Gastrocnemius medialis (tissue), 4 donors: ENCODE measurements at regions not wholly inside any gene's neighbourhood (a gene's known extent, or its start where the extent isn't known, plus 50 kb on each side); places are given as distances from the start of the nearest gene placed in this dataset.

Experiments
- ATAC-seq, 2 donors: fragments of 150-250 bp; one replicate each; pipeline ENCODE4 v1.9.1; 2016
- DNase-seq, 2 donors: peaks; one replicate each; pipeline ENCODE4 v3.0.0-alpha.2; 2019
- H3K27ac ChIP-seq, 4 donors: fragments of 200-600 bp; sonication (generic); 1 replicate in 1 of 4; 2 replicates in 3 of 4; pipeline ENCODE4 v1.5.1; 2016 to 2018; ENCODE audit warnings: mild to moderate bottlenecking in 2 of 4, moderate library complexity in 1 of 4
- H3K27me3 ChIP-seq, 3 donors: fragments of 200-600 bp; sonication (generic) in 2 of 3; 1 replicate in 1 of 3; 2 replicates in 2 of 3; pipeline versions ENCODE4 v1.5.1 to v1.6.0; 2016 to 2019; ENCODE audit warnings: mild to moderate bottlenecking in 1 of 3, moderate library complexity in 1 of 3
- H3K36me3 ChIP-seq, 2 donors: fragments of 200-600 bp; sonication (generic) in 1 of 2; one replicate each; pipeline ENCODE4 v1.5.1; 2017 to 2018
- H3K4me1 ChIP-seq, 2 donors: fragments of 200-600 bp; sonication (generic) in 1 of 2; one replicate each; pipeline ENCODE4 v1.5.1; 2016 to 2017; ENCODE audit warnings: mild to moderate bottlenecking in 2 of 2
- H3K4me3 ChIP-seq, 4 donors: fragments of 200-600 bp; sonication (generic) in 3 of 4; 1 replicate in 1 of 4; 2 replicates in 3 of 4; pipeline ENCODE4 v1.5.1; 2016 to 2019; ENCODE audit warnings: mild to moderate bottlenecking in 2 of 4
- H3K9me3 ChIP-seq, 3 donors: fragments of 200-600 bp; sonication (generic) in 2 of 3; 1 replicate in 1 of 3; 2 replicates in 2 of 3; pipeline ENCODE4 v1.5.1; 2016 to 2019
- CTCF ChIP-seq, 5 experiments: fragments of 450-650 bp in 3 of 5; fragments of 200-600 bp in 2 of 5; sonication (generic) in 2 of 5; IDR thresholded peaks in 4 of 5; conservative IDR thresholded peaks in 1 of 5; 1 replicate in 4 of 5; 2 replicates in 1 of 5; pipeline ENCODE4 v1.5.1; 2016 to 2019; ENCODE audit warnings: antibody characterized with exemption in 5 of 5, mild to moderate bottlenecking in 3 of 5, moderate library complexity in 3 of 5
- POLR2A ChIP-seq, 2 donors: fragments of 450-650 bp; IDR thresholded peaks; one replicate each; pipeline ENCODE4 v1.6.1; 2017; ENCODE audit warnings: antibody characterized with exemption in 2 of 2, mild to moderate bottlenecking in 2 of 2, moderate library complexity in 2 of 2
- in situ Hi-C, 4 donors: fragments of 200-750 bp; cut with MboI; loops; one replicate each; pipeline versions ENCODE4 v1.15.0 to v1.8.0; 2017; ENCODE audit warnings: low sequenced_read_pairs in 4 of 4
- intact Hi-C: fragments of 100-400 bp; cut with DNase I; formaldehyde crosslinking; loops from one replicate; pipeline ENCODE4 v1.15.1; 2023; ENCODE audit warnings: low total_unique reads

GRCh38 chr12:58277231-58277630, 335.9 kb downstream of the ATP23 start:
- ATAC-seq (no peak), DNase-seq (no peak)
- H3K4me3 ChIP-seq: no peak overlapping the region
- intact Hi-C loops: no loop called here
- no peaks in the 10 kb centered on the region for H3K4me1 ChIP-seq
- H3K36me3 ChIP-seq: no peaks in the 10 kb centered on the region
- no peaks in the 10 kb centered on the region for H3K9me3 ChIP-seq
- no peaks in the 10 kb centered on the region for H3K27me3 ChIP-seq
- H3K27ac ChIP-seq: no peak overlapping the region
- TF ChIP-seq CTCF (IDR thresholded peaks at IDR 0.05 in 4 of 5, conservative IDR thresholded peaks at IDR 0.05 in 1 of 5) (no peak), POLR2A (IDR thresholded peaks at IDR 0.05) (no peak)
- in situ Hi-C loops: no loop called here

- no peaks in the 10 kb centered on the region for H3K4me1 ChIP-seq
- no peaks in the 10 kb centered on the region for H3K9me3 ChIP-seq
- TF ChIP-seq POLR2A (IDR thresholded peaks at IDR 0.05) (no peak), CTCF (IDR thresholded peaks at IDR 0.05 in 4 of 5, conservative IDR thresholded peaks at IDR 0.05 in 1 of 5) (no peak)
- no peaks in the 10 kb centered on the region for H3K36me3 ChIP-seq
- no peaks in the 10 kb centered on the region for H3K27me3 ChIP-seq
- ATAC-seq (no peak), DNase-seq (no peak)
- H3K27ac ChIP-seq: no peak overlapping the region
- H3K4me3 ChIP-seq: no peak overlapping the region
- intact Hi-C loops (no loop called here), in situ Hi-C loops (no loop called here)
Observed at GRCh38 chr12:58283553-58283952, 342.2 kb downstream of the ATP23 start.

GRCh38 chr12:58285551-58285950, 344.2 kb downstream of the ATP23 start:
- Histone ChIP-seq H3K9me3 (no peaks in the 10 kb centered on the region), H3K4me1 (no peaks in the 10 kb centered on the region), H3K4me3 (no peak overlapping the region), H3K36me3 (no peaks in the 10 kb centered on the region), H3K27ac (no peak overlapping the region), H3K27me3 (no peaks in the 10 kb centered on the region)
- TF ChIP-seq CTCF (IDR thresholded peaks at IDR 0.05 in 4 of 5, conservative IDR thresholded peaks at IDR 0.05 in 1 of 5): no peak
- TF ChIP-seq POLR2A (IDR thresholded peaks at IDR 0.05): no peak
- DNase-seq (no peak), ATAC-seq (no peak)
- intact Hi-C loops: no loop called here
- in situ Hi-C loops: no loop called here

GRCh38 chr12:58286353-58286752, 345.0 kb downstream of the ATP23 start:
- no peak for DNase-seq
- TF ChIP-seq POLR2A (IDR thresholded peaks at IDR 0.05) (no peak), CTCF (IDR thresholded peaks at IDR 0.05 in 4 of 5, conservative IDR thresholded peaks at IDR 0.05 in 1 of 5) (no peak)
- no peaks in the 10 kb centered on the region for H3K9me3 ChIP-seq
- no peaks in the 10 kb centered on the region for H3K4me1 ChIP-seq
- no peak for ATAC-seq
- intact Hi-C loops: no loop called here
- H3K4me3 ChIP-seq: no peak overlapping the region
- H3K27me3 ChIP-seq: no peaks in the 10 kb centered on the region
- H3K36me3 ChIP-seq: no peaks in the 10 kb centered on the region
- in situ Hi-C loops: no loop called here
- H3K27ac ChIP-seq: no peak overlapping the region

GRCh38 chr12:58288190-58288589, 346.8 kb downstream of the ATP23 start:
- in situ Hi-C loops (no loop called here), intact Hi-C loops (no loop called here)
- Histone ChIP-seq H3K4me3 (no peak overlapping the region), H3K36me3 (no peaks in the 10 kb centered on the region), H3K27me3 (no peaks in the 10 kb centered on the region), H3K27ac (no peak overlapping the region), H3K9me3 (no peaks in the 10 kb centered on the region), H3K4me1 (no peaks in the 10 kb centered on the region)
- DNase-seq (no peak), ATAC-seq (no peak)
- TF ChIP-seq POLR2A (IDR thresholded peaks at IDR 0.05) (no peak), CTCF (IDR thresholded peaks at IDR 0.05 in 4 of 5, conservative IDR thresholded peaks at IDR 0.05 in 1 of 5) (no peak)
